SH-SY5Y (cell line): ENCODE measurements at regions not wholly inside any gene's neighbourhood (a gene's known extent, or its start where the extent isn't known, plus 50 kb on each side); places are given as distances from the start of the nearest gene placed in this dataset.

Experiments used
- GATA2 ChIP-seq: IDR thresholded peaks from 2 replicates; pipeline ENCODE4 v1.6.1; 2011; ENCODE audit warnings: mild to moderate bottlenecking, low read depth, low read length
- GATA3 ChIP-seq: IDR thresholded peaks from 2 replicates; pipeline ENCODE4 v1.6.1; 2011; ENCODE audit warnings: low read depth, mild to moderate bottlenecking, low read length, moderate library complexity

DNA sequence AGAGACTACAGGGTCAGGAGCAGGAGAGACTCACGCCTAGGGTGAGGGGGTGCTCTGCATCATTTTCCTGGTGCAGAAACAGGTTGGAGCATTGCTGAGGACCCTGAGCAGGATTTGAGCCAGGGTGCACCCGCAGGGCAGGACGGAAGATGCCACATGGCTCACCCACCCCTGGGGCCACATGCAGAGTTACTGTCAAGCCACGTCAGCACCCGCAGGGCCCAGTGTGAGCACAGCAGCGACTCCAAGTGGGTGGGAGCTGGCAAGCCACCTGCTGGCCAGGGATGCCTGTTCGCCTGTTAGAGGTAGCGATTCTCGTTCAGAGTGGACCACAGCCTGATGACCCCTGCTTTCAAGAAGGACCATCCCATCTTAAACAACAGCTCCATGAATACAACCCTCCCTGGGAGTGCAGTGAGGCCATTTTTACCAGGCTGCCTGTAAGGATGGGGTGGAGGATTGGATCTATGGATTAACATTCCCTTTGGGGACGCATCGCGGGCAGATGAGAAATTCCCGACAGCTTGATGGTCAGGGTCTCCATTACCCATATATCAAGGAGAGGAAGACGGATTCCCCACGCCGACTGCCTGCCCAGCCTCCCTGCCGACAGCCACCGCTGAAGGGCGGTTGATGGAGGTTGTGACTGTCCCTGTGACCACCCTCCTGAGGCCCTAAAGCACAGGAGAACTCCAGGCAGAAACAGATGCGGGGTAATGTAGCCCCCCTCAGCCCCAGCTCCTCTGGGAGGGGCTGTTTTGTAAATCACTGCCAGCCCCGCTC, 101.1 kb upstream of the RET start:
- TF ChIP-seq GATA3, result no peak
- TF ChIP-seq GATA2, result no peak
